ENCODE measurements at regions not wholly inside any gene's neighbourhood (a gene's known extent, or its start where the extent isn't known, plus 50 kb on each side); places are given as distances from the start of the nearest gene placed in this dataset.
A peak's percentile ranks its signal among the peaks of the same experiment; 100 is the strongest.

DNA sequence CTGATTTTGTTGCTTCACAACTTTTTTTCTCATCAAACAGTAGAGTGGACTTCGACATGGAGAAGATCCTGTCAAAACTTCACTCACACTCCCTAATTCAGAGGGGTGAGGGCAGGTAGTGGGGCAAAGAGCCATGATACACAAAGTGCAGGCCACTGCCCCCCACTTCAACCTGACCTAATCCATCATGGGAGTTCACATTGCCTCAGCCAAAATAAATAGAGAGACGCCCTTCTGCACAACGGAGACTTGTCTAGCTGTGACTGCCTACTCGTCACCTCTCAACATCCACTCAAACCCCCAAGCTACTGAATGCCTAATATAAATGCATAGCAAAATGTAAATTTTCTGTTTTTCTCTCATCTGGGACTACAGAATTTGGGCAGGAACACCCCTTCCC lies 213.2 kb downstream of the PMP22 start:
- DNase-seq (ENCODE audit: low read depth) = no peak
- no peak overlapping the region for H3K4me3 ChIP-seq (ENCODE audit: low read length)
- TF ChIP-seq, protein P1, sequence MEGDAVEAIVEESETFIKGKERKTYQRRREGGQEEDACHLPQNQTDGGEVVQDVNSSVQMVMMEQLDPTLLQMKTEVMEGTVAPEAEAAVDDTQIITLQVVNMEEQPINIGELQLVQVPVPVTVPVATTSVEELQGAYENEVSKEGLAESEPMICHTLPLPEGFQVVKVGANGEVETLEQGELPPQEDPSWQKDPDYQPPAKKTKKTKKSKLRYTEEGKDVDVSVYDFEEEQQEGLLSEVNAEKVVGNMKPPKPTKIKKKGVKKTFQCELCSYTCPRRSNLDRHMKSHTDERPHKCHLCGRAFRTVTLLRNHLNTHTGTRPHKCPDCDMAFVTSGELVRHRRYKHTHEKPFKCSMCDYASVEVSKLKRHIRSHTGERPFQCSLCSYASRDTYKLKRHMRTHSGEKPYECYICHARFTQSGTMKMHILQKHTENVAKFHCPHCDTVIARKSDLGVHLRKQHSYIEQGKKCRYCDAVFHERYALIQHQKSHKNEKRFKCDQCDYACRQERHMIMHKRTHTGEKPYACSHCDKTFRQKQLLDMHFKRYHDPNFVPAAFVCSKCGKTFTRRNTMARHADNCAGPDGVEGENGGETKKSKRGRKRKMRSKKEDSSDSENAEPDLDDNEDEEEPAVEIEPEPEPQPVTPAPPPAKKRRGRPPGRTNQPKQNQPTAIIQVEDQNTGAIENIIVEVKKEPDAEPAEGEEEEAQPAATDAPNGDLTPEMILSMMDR (IDR thresholded peaks at IDR 0.05; ENCODE audit: insufficient read depth, low read depth, low read length, missing control alignments) = no peak

- TF ChIP-seq, protein P1 (IDR thresholded peaks at IDR 0.05; ENCODE audit: insufficient read depth, low read depth, low read length, missing control alignments) = no peak
- no peak overlapping the region for H3K4me3 ChIP-seq (ENCODE audit: low read length)
- no peak for DNase-seq (ENCODE audit: low read depth)
Observed at GRCh38 chr17:15049795-15050160, 215.3 kb downstream of the PMP22 start.

DNA sequence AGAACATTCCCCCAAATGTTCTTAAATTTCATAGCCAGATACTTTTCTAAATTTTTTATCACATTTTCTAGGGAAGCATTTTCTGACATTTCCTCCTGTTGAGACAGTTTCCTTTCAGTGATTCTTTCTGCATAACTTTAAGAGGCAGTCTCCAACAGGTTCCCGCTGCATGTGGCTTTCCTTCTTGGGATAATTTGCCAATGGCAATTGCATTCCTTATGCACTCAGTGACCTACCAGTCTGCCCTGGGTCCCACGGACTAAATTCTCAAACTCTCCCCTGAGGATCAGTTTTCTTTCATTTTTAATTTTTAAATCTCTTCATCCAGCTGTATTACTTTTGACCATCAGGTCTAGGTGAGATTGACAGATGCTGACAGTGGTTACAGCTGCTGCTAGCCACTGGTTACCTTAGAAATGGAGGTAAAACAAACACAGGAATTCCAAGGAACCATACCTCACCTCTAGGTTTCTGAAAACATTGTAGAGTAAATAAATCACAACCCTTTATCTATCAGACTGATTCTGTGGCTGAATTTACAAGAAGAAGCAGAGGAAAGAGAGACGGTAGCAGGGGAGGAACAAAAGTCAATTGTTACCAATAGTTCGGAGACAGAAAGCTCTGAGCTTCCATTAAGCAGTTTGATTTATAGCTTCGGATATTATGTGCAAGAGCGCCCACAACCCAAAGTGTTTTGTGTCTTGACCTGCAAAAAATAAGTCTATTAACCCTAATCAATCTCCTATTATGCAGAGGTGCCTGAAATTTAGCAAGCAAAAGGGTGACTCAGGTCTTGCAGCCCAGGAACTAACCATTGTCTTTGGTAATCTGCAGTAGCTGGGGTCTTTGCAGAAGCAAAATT lies 216.0 kb downstream of the PMP22 start:
- TF ChIP-seq, protein P1 (IDR thresholded peaks at IDR 0.05; ENCODE audit: insufficient read depth, low read depth, low read length, missing control alignments) = no peak
- DNase-seq (ENCODE audit: low read depth) = no peak
- H3K4me3 ChIP-seq (ENCODE audit: low read length) = no peak overlapping the region

- no peak for DNase-seq (ENCODE audit: low read depth)
- TF ChIP-seq, protein P1 (IDR thresholded peaks at IDR 0.05; ENCODE audit: insufficient read depth, low read depth, low read length, missing control alignments) = peak; percentile 29
- H3K4me3 ChIP-seq (ENCODE audit: low read length) = no peak overlapping the region
Observed at GRCh38 chr17:15048381-15048780, 216.7 kb downstream of the PMP22 start.

- no peak for DNase-seq (ENCODE audit: low read depth)
- H3K4me3 ChIP-seq (ENCODE audit: low read length) = no peak overlapping the region
- TF ChIP-seq, protein P1 (IDR thresholded peaks at IDR 0.05; ENCODE audit: insufficient read depth, low read depth, low read length, missing control alignments) = no peak
Observed at GRCh38 chr17:15042311-15042710, 222.8 kb downstream of the PMP22 start.

DNA sequence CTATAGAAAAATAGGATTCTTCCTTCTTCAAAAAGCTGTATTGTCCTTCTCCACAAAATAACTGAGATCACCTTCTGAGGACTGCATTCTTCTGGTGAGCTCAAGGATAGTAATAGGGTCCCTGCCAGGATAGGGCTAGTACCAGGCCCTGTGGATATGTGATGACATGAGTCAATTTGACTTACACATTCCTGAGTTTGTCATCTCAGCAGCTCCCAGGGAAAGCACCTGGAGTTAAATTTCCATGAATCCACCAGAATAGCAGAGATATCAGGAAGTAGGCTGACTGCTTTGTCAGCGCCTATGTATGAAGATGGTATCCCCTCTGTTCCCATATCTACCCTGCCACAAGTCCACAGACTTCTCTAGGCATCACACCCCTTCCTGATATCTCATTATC lies 225.8 kb downstream of the PMP22 start:
- peak; percentile 87 for DNase-seq (ENCODE audit: low read depth)
- H3K4me3 ChIP-seq (ENCODE audit: low read length) = no peak overlapping the region
- TF ChIP-seq, protein P1 (IDR thresholded peaks at IDR 0.05; ENCODE audit: insufficient read depth, low read depth, low read length, missing control alignments) = no peak

DNA sequence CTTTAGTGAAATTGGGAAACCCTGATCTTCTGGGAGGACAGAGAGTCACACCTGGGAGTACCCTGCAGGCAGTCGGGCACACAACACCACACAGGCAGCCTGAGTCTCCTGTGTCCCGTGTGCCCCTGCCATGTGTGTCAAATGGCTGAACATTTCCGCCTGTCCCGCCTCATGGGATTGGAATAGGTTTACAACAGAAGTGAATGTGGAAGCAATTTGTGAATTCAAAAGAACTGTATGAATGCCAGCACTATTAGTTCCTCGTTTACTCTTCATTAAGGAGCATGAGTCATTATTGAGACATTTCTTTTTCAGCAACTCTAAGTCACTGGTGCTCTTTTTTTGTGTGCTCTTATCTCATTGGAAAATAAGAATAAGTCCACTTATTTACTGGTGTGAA lies 226.5 kb downstream of the PMP22 start:
- H3K4me3 ChIP-seq (ENCODE audit: low read length) = no peak overlapping the region
- TF ChIP-seq, protein P1 (IDR thresholded peaks at IDR 0.05; ENCODE audit: insufficient read depth, low read depth, low read length, missing control alignments) = peak; percentile 4
- peak; percentile 74 for DNase-seq (ENCODE audit: low read depth)
